CD8-positive, alpha-beta memory T cell (primary cell): ENCODE measurements at regions not wholly inside any gene's neighbourhood (a gene's known extent, or its start where the extent isn't known, plus 50 kb on each side); places are given as distances from the start of the nearest gene placed in this dataset.

Source experiments
- CTCF ChIA-PET: fragments of 350-600 bp; sonication (Branson Sonifier 250); formaldehyde crosslinking; loops from one replicate; lab custom pipeline; 2021; ENCODE audit warnings: antibody characterized with exemption; lab: Charles Lee
- POLR2A ChIA-PET: fragments of 350-600 bp; sonication (Branson Sonifier 250); formaldehyde crosslinking; loops from one replicate; lab custom pipeline; 2021; ENCODE audit warnings: antibody characterized with exemption; lab: Charles Lee
- DNase-seq, 5 donors: peaks; one replicate each; pipeline versions ENCODE4 v3.0.0 to v3.0.0-alpha.2; 2020 to 2022; ENCODE audit warnings: mixed read lengths in 1 of 5
- H3K27ac ChIP-seq: one replicate; pipeline ENCODE4 v1.7.0; 2013; ENCODE audit warnings: low read depth, mild to moderate bottlenecking, low read length, moderate library complexity
- H3K27me3 ChIP-seq: 2 replicates; pipeline ENCODE4 v1.7.0; 2013; ENCODE audit warnings: low read length, mild to moderate bottlenecking; ENCODE audit not compliant: insufficient read depth, poor library complexity, severe bottlenecking
- H3K36me3 ChIP-seq: 2 replicates; pipeline ENCODE4 v1.7.0; 2013; ENCODE audit warnings: mild to moderate bottlenecking, low read length, moderate library complexity; ENCODE audit not compliant: insufficient read depth
- H3K4me1 ChIP-seq: 2 replicates; pipeline ENCODE4 v1.7.0; 2013; ENCODE audit warnings: mild to moderate bottlenecking, low read length, moderate library complexity; ENCODE audit not compliant: insufficient read depth
- H3K4me3 ChIP-seq: 2 replicates; pipeline ENCODE4 v1.7.0; 2013; ENCODE audit warnings: mild to moderate bottlenecking, low read length
- H3K9me3 ChIP-seq: 2 replicates; pipeline ENCODE4 v1.7.0; 2013; ENCODE audit warnings: mild to moderate bottlenecking, low read length
- H3K27ac Mint-ChIP-seq, 8 donors: one replicate each; pipeline ENCODE4 v1.8.0; 2020 to 2021; ENCODE audit warnings: mixed read lengths in 8 of 8, mild to moderate bottlenecking in 6 of 8, inconsistent platforms in 3 of 8, moderate library complexity in 3 of 8
- H3K27me3 Mint-ChIP-seq, 2 donors: one replicate each; pipeline ENCODE4 v1.8.0; 2020 to 2021; ENCODE audit warnings: mixed read lengths in 2 of 2, mild to moderate bottlenecking in 1 of 2, moderate library complexity in 1 of 2
- H3K36me3 Mint-ChIP-seq, 3 donors: one replicate each; pipeline ENCODE4 v1.8.0; 2020 to 2021; ENCODE audit warnings: mixed read lengths in 3 of 3, inconsistent platforms in 1 of 3, mild to moderate bottlenecking in 1 of 3
- H3K4me1 Mint-ChIP-seq, 3 donors: one replicate each; pipeline ENCODE4 v1.8.0; 2020 to 2021; ENCODE audit warnings: mixed read lengths in 3 of 3, inconsistent platforms in 1 of 3, mild to moderate bottlenecking in 1 of 3
- H3K4me3 Mint-ChIP-seq, 7 donors: one replicate each; pipeline ENCODE4 v1.8.0; 2020 to 2021; ENCODE audit warnings: mixed read lengths in 7 of 7, mild to moderate bottlenecking in 6 of 7, moderate library complexity in 4 of 7, inconsistent platforms in 2 of 7
- H3K9me3 Mint-ChIP-seq, 5 donors: one replicate each; pipeline ENCODE4 v1.8.0; 2020 to 2022; ENCODE audit warnings: mixed read lengths in 5 of 5, mild to moderate bottlenecking in 3 of 5, moderate library complexity in 2 of 5, inconsistent platforms in 1 of 5

GRCh38 chr3:154971771-154972326, 108.3 kb upstream of the MME start:
- peaks cover 0 to 5% (median 0%) of the 10 kb centered on the region in 5 donors for H3K9me3 Mint-ChIP-seq
- Histone ChIP-seq H3K9me3 (no peaks in the 10 kb centered on the region), H3K4me1 (no peaks in the 10 kb centered on the region), H3K36me3 (no peaks in the 10 kb centered on the region), H3K27ac (no peak overlapping the region), H3K4me3 (no peak overlapping the region), H3K27me3 (no peaks in the 10 kb centered on the region)
- no peak overlapping the region for H3K4me3 Mint-ChIP-seq
- H3K27me3 Mint-ChIP-seq: peaks cover 0 to 1% of the 10 kb centered on the region in 2 donors
- no peaks in the 10 kb centered on the region for H3K4me1 Mint-ChIP-seq
- CTCF ChIA-PET: no interaction called here
- no peaks in the 10 kb centered on the region for H3K36me3 Mint-ChIP-seq
- no peak overlapping the region for H3K27ac Mint-ChIP-seq
- no peak for DNase-seq
- POLR2A ChIA-PET: no interaction called here

- H3K27me3 ChIP-seq: no peaks in the 10 kb centered on the region
- no peaks in the 10 kb centered on the region for H3K36me3 Mint-ChIP-seq
- no peak overlapping the region for H3K4me3 Mint-ChIP-seq
- H3K4me1 ChIP-seq: no peaks in the 10 kb centered on the region
- peaks cover 0 to 5% (median 0%) of the 10 kb centered on the region in 5 donors for H3K9me3 Mint-ChIP-seq
- H3K27ac ChIP-seq: no peak overlapping the region
- no peak overlapping the region for H3K4me3 ChIP-seq
- no peak overlapping the region for H3K27ac Mint-ChIP-seq
- POLR2A ChIA-PET: no interaction called here
- CTCF ChIA-PET: no interaction called here
- no peaks in the 10 kb centered on the region for H3K36me3 ChIP-seq
- peaks cover 0 to 1% of the 10 kb centered on the region in 2 donors for H3K27me3 Mint-ChIP-seq
- no peaks in the 10 kb centered on the region for H3K9me3 ChIP-seq
- DNase-seq: no peak
- H3K4me1 Mint-ChIP-seq: no peaks in the 10 kb centered on the region
Observed at GRCh38 chr3:154971341-154971740, 108.8 kb upstream of the MME start.

- no peaks in the 10 kb centered on the region for H3K4me1 Mint-ChIP-seq
- H3K9me3 Mint-ChIP-seq: peaks cover 0 to 5% (median 0%) of the 10 kb centered on the region in 5 donors
- H3K9me3 ChIP-seq: no peaks in the 10 kb centered on the region
- H3K4me1 ChIP-seq: no peaks in the 10 kb centered on the region
- no peak overlapping the region for H3K4me3 ChIP-seq
- H3K27ac Mint-ChIP-seq: no peak overlapping the region
- no peak overlapping the region for H3K27ac ChIP-seq
- ChIA-PET CTCF (no interaction called here), POLR2A (no interaction called here)
- H3K27me3 ChIP-seq: no peaks in the 10 kb centered on the region
- H3K36me3 Mint-ChIP-seq: no peaks in the 10 kb centered on the region
- H3K36me3 ChIP-seq: no peaks in the 10 kb centered on the region
- H3K27me3 Mint-ChIP-seq: peaks cover 0 to 1% of the 10 kb centered on the region in 2 donors
- DNase-seq: no peak
- H3K4me3 Mint-ChIP-seq: no peak overlapping the region
Observed at GRCh38 chr3:154970797-154971196, 109.3 kb upstream of the MME start.

- Mint-ChIP-seq H3K4me3 (no peak overlapping the region), H3K27me3 (no peaks in the 10 kb centered on the region), H3K36me3 (no peaks in the 10 kb centered on the region), H3K4me1 (no peaks in the 10 kb centered on the region), H3K9me3 (peaks cover 0 to 5% (median 0%) of the 10 kb centered on the region in 5 donors), H3K27ac (no peak overlapping the region)
- CTCF ChIA-PET: no interaction called here
- no peaks in the 10 kb centered on the region for H3K4me1 ChIP-seq
- POLR2A ChIA-PET: no interaction called here
- no peak for DNase-seq
- no peak overlapping the region for H3K4me3 ChIP-seq
- no peaks in the 10 kb centered on the region for H3K27me3 ChIP-seq
- H3K36me3 ChIP-seq: no peaks in the 10 kb centered on the region
- H3K9me3 ChIP-seq: no peaks in the 10 kb centered on the region
- no peak overlapping the region for H3K27ac ChIP-seq
Observed at GRCh38 chr3:154969366-154969765, 110.8 kb upstream of the MME start.

- Histone ChIP-seq H3K4me3 (no peak overlapping the region), H3K4me1 (no peaks in the 10 kb centered on the region), H3K27me3 (no peaks in the 10 kb centered on the region), H3K36me3 (no peaks in the 10 kb centered on the region), H3K9me3 (no peaks in the 10 kb centered on the region), H3K27ac (no peak overlapping the region)
- H3K4me3 Mint-ChIP-seq: no peak overlapping the region
- POLR2A ChIA-PET: no interaction called here
- no peaks in the 10 kb centered on the region for H3K36me3 Mint-ChIP-seq
- H3K9me3 Mint-ChIP-seq: peaks cover 0 to 8% (median 0%) of the 10 kb centered on the region in 5 donors
- no peak overlapping the region for H3K27ac Mint-ChIP-seq
- H3K27me3 Mint-ChIP-seq: no peaks in the 10 kb centered on the region
- H3K4me1 Mint-ChIP-seq: no peaks in the 10 kb centered on the region
- no peak for DNase-seq
- CTCF ChIA-PET: no interaction called here
Observed at GRCh38 chr3:154967090-154967489, 113.0 kb upstream of the MME start.

GRCh38 chr3:154956815-154957214, 123.3 kb upstream of the MME start:
- Histone ChIP-seq H3K27ac (no peak overlapping the region), H3K27me3 (no peaks in the 10 kb centered on the region), H3K4me3 (no peak overlapping the region), H3K4me1 (no peaks in the 10 kb centered on the region), H3K9me3 (no peaks in the 10 kb centered on the region), H3K36me3 (no peaks in the 10 kb centered on the region)
- no peak overlapping the region for H3K27ac Mint-ChIP-seq
- H3K36me3 Mint-ChIP-seq: no peaks in the 10 kb centered on the region
- peaks cover 0 to 14% (median 4%) of the 10 kb centered on the region in 5 donors for H3K9me3 Mint-ChIP-seq
- H3K4me1 Mint-ChIP-seq: no peaks in the 10 kb centered on the region
- CTCF ChIA-PET: no interaction called here
- no peaks in the 10 kb centered on the region for H3K27me3 Mint-ChIP-seq
- POLR2A ChIA-PET: no interaction called here
- no peak overlapping the region for H3K4me3 Mint-ChIP-seq
- no peak for DNase-seq

GRCh38 chr3:154955907-154956533, 124.1 kb upstream of the MME start:
- H3K9me3 ChIP-seq: no peaks in the 10 kb centered on the region
- no peak overlapping the region for H3K27ac ChIP-seq
- Mint-ChIP-seq H3K9me3 (peaks cover 0 to 14% (median 6%) of the 10 kb centered on the region in 5 donors), H3K27me3 (no peaks in the 10 kb centered on the region), H3K27ac (no peak overlapping the region), H3K36me3 (no peaks in the 10 kb centered on the region), H3K4me3 (no peak overlapping the region), H3K4me1 (no peaks in the 10 kb centered on the region)
- ChIA-PET POLR2A (no interaction called here), CTCF (no interaction called here)
- H3K4me1 ChIP-seq: no peaks in the 10 kb centered on the region
- H3K27me3 ChIP-seq: no peaks in the 10 kb centered on the region
- no peak overlapping the region for H3K4me3 ChIP-seq
- no peaks in the 10 kb centered on the region for H3K36me3 ChIP-seq
- no peak for DNase-seq

- Histone ChIP-seq H3K27me3 (no peaks in the 10 kb centered on the region), H3K9me3 (no peaks in the 10 kb centered on the region), H3K27ac (no peak overlapping the region), H3K4me3 (no peak overlapping the region), H3K36me3 (no peaks in the 10 kb centered on the region), H3K4me1 (no peaks in the 10 kb centered on the region)
- H3K4me3 Mint-ChIP-seq: no peak overlapping the region
- no peaks in the 10 kb centered on the region for H3K27me3 Mint-ChIP-seq
- ChIA-PET CTCF (no interaction called here), POLR2A (no interaction called here)
- no peaks in the 10 kb centered on the region for H3K36me3 Mint-ChIP-seq
- no peak for DNase-seq
- no peak overlapping the region for H3K27ac Mint-ChIP-seq
- H3K9me3 Mint-ChIP-seq: peaks cover under 1 to 15% (median 11%) of the 10 kb centered on the region in 5 donors
- no peaks in the 10 kb centered on the region for H3K4me1 Mint-ChIP-seq
Observed at GRCh38 chr3:154954757-154955156, 125.4 kb upstream of the MME start.
